NCI-H1105 treated with DMSO at 0.1 percent for 48 hours (cell line): ENCODE measurements at regions not wholly inside any gene's neighbourhood (a gene's known extent, or its start where the extent isn't known, plus 50 kb on each side); places are given as distances from the start of the nearest gene placed in this dataset.

ENCODE experiments used
- DNase-seq: peaks from one replicate; lab custom pipeline; 2025; lab: John Stamatoyannopoulos, UW

DNA sequence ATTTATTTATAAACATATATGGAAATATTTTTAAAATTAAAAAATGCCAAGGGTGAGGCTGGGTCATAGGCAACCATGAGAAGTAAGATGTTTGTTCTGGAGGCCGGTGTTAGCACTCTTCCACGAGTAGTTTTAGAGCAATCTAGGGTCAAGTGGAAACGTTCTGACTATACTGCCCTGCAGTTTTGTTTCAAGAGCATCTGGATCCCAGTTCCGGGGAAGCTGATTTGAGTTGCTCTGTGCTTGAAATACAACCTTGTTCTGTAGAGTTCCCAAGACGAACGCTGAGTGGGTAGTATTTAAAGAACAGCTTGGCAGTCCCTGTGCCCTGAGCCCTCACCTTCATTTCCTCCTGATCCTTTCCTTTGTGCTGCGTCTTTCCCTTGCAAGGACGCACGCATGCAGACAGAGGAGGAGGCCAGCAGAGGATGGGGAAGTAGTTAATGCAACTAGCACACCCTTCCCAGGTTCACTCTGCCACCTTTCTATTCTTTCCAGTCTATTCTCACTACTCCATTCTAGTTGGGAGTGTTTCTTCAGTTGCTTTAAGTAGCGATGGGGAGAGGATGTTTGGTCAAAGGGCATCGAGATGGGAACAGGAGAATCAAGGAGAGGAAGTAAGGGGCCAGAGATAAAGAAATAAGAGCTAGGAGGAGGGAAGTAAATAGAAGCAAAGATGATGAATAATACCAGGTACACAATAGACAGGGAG, 68.3 kb upstream of the ZSWIM6 start:
- no peak for DNase-seq

DNA sequence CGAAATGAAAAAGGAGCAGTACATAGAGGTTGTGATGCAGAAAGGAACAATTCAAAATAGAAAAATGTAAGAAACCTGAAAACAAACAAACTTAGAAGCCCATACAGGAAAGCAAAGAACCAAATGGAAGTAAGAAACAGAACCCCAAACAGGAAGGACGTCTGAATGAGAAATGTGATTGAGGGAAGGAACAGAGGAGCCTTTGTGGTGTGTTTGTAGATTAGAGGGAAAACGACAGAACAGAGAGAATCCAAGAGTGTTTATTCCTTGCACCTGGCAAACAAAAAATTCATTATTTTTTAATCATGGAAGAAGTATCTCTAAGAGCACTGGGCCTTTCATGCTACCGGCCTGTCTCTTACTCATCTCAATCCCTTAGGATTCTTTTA, 67.8 kb upstream of the ZSWIM6 start:
- no peak for DNase-seq

DNA sequence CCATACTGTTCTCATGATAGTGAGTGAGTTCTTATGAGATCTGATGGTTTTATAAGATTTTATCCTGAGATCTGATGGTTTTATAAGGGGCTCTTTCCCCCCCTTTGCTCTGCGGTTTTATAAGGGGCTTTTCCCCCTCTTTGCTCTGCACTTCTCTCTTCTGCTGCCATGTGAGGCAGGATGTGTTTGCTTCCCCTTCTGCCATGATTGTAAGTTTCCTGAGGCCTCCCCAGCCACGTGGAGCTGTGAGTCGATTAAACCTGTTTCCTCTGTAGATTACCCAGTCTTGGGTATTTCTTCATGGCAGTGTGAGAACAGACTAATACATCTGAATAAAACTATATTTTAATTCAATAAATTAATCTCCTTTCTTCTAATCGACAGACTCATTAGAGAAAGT, 64.9 kb upstream of the ZSWIM6 start:
- DNase-seq: no peak

DNA sequence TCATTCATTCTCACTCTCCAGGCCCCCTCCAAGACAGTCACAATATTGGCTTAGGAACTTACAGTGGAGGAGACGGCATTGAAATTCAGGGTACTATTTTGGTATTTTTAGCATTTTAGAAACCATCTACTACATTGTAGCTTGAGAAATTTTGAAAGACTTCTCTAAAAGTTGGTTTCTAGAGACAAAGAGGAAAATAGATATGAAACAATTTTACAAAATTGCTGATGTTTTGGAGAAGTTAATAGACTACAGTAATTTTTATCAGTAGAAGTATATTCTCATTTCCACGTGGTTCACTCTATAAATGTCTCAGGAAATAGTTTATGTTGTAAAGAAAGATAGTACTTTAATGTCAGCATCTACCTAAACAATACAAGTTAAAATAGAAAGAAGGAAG, 63.2 kb upstream of the ZSWIM6 start:
- no peak for DNase-seq

DNA sequence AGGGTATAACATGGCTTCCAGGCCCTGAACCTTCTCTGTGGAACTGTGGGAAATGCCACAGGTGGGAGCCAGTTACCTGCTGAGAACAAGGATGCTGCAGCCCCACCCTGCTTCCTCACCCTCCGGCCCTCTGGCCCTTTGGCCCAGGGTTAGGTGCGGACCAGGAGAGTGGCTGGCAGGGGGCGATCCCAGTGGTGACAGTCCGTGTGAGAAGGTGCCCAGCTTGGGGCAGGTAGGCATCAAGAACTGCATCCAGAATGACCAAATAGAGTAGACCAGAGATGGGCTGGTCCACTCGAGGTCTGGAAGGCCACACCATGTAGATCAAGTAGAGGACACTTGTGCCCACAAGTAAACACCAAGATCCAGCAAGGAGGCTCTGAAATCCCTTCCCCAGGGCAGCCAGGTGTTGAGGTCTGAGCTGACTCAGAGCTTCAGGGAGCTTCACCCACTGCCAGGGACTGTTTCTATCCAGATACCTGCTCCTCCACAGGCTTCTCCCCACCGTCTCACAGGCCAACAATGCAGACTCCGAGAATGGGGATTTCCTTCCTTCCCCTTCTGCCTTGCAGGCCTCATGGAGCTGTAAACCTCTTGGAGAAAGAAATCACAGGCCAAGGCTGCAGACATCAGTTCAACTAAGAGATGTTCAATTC, 61.4 kb upstream of the ZSWIM6 start:
- DNase-seq: no peak

DNA sequence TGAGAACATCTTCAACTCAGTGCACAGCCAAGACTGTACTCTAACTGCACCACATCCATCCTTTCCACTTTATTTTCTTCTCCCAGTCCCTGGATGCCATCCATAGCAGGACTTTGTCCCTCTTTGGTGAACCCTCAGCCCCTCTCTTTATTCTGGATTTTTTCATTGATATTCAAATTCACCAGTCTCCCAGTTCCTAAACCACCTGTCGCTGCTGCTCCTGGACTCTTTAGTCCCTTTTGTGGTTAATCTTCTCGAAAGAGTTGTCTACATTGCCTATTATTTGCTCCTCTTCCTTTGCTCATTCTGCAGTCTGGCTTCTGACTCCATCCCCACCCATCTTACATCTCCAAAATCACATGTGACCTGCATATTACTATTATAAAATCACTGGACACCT, 59.4 kb upstream of the ZSWIM6 start:
- DNase-seq: no peak

DNA sequence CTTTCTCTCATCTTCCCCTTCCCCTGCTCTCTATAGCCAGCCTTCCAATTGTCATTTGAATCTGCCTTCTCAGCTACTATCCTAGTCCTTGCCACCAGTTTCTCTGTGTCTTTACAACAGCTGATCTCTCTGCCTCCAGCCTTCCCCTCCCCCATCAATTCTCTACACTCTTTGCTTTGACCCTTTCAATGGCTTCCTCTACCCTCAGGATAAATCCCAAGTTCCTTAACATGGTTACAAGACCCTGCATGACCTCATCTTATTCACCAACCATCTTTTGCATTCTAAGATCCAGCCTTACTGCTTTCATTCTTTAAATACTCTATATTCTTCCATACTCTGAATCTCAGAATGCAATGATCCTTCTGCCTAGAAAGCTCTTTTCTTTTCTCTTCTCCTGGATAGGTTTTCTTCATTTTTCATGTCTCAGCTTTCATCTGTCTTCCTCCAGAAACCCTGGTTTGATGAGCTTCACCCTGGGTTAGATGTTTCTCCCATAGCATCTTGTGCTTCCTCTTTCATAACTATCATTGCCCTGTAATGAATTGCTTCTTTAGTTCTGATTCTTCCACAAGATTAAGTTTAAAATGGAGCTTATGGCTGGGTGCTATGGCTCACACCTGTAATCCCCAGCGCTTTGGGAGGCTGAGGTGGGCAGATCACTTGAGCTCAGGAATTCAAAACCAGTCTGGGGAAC, 58.6 kb upstream of the ZSWIM6 start:
- no peak for DNase-seq

DNA sequence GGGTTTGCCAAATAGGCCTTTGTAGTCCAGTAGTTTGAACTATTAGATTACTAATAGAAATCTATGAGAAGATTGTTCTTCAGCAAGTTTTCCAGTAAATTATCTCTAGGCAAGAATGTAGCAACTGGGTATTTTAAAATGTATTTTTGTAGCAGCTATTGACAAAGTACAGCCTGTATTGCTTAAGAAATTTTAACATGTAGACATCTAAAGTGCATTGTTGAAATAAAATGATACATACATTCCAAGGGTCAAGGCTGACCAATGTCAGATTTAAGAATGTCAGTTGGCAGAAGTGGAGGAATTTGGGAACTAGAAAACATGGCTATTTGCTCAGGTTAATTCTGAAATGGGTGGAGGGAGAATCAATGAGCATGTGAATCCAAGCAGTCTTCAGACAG, 57.5 kb upstream of the ZSWIM6 start:
- DNase-seq: no peak

DNA sequence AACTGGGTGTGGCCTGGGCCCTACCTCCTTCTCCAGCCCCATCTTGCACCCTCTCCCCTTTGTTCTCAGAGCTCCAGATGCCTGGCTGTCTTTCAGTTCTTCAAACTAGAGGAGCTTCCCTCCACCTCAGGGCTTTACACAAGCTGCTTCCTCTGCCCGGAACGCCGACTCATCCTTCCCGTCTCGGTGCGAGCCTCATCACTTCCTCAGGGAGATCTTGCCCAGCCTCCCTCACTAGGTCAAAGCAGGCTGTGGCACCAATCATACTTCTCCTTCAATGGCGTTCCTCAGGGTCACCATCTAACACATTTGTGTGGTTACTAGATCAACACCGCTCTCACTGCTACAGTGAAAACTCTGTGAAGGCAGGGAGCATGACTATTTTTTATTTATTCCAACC, 56.2 kb upstream of the ZSWIM6 start:
- no peak for DNase-seq

DNA sequence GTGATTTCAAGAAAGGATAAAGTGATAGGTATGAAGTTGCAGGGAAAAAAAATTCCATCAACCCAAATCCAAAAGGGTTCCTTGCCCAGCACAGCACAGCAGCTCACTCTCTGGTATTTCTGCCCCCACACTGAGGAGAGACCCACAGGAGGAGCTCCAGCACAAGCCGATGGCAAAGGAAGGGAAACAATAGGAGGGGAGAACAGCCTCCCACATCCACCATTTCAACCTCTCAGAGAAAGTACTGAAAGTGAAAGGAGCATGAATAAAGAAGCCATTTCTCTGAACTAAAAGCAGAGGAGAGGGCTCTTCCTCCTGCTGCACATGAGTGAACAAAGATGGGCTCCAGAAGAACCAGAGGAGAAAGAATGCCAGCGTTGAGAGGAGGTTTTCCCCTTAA, 54.9 kb upstream of the ZSWIM6 start:
- DNase-seq: no peak

DNA sequence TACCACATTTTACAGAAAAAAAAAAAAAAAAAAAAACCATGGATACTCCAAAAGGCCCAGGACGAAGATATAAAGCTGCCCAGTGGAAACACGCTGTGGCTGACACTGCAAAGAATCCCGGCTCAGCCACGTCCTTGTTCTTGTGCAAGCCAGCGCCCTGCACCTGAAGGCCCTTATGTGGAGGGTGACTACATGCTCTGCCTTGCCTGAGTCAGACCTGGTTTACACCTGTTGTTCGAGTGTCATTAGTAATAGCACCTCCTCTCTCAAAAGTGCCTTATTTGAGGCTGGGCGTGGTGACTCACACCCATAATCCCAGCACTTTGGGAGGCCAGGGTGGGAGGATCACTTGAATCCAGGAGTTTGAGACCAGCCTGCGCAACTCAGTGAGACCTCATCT, 54.3 kb upstream of the ZSWIM6 start:
- DNase-seq: no peak

DNA sequence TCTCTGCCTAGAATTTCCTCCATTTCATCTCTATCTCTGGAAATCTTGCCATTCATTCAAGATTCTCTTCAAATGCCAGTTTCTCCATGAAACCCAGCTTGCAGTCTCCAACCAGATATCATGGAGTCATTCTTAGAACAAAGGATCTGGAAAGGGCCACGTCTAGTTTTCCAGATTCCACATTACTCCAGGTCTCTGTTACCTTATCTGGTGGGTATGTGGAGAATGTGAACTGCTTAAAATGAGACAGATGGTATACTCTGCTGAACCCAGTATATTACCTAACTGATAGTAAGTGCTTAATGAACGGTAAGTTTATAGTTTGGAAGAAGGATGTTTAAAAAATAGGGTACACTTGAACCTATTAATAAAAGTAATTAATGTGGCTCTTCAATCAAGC, 52.3 kb upstream of the ZSWIM6 start:
- peak; percentile 41 for DNase-seq

DNA sequence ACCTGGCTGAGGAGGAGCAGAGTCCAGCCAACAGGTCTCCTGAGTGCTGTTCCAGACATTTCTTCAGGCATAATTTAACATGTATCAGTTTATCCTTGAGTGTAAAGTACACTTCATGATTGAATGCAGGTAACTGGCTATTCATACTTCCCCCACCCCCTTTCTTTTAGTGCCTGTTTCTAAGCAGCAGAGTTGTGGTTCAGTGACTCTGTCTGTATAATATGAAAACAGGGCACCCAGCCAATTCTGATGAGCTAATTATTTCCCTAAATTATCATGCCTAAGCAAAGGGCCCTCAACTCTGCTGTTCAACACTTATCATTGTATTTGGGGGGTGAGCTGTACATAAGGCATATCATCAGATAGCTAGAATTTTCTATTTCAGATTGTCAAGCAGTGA, 51.9 kb upstream of the ZSWIM6 start:
- DNase-seq: peak; percentile 90

DNA sequence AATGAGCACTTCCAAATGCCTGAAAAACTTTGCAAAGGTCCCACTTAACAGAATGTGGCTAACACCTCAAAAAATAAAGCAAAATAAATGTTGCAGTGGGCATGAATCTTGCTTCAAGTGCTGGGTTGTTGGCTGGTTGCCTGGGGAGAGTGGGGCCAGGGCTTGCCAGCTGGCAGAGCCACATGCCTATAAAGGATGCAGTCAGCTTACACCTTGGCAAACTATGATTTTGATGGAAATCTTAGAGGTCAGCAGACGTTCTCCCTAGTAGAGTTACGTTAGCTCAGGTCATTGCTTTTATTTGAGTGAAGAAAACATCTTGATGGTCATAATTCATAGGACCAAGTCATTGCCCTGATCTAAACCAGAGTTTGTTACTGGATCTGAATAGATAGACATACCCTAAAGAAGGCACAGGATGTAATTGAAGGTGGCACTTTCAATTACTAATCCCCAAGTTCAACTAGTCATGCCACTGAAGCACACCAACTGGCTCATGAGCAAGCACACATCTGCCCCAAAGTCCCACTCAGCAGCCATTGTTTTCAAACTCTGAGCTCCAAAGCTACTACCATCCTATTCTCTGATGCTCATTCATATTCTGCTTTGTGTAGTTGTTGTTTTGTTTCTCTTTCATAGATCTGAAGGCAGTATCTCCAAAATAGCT, 51.2 kb upstream of the ZSWIM6 start:
- peak; percentile 65 for DNase-seq

DNA sequence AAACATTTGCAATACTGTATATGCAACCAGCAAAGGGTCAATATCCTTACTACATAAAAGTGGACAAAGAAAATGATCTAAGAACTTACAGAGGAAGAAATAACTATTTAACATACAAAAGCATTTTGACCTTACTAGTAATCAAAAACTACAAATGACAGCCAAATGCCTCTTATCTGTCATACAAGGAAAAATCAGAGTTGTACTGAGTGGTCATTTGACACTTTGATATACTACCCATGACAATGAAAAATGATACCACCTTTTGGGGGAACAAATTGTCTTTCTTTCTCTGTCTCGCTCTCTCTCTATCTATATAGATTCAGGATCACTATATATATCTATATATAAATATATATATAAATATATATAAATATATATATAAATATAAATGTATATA, 50.4 kb upstream of the ZSWIM6 start:
- DNase-seq: no peak
